ENCODE measurements at regions not wholly inside any gene's neighbourhood (a gene's known extent, or its start where the extent isn't known, plus 50 kb on each side); places are given as distances from the start of the nearest gene placed in this dataset.
"Not testable (repeated sequence)": the region's sequence is repeated elsewhere in the genome, so short reads cannot be mapped to it uniquely, and the experiment has no call there.

GRCh38 chr4:122973465-122973864 is 51.1 kb upstream of the NUDT6 start:
- no peak for DNase-seq

- DNase-seq: no peak
Observed at GRCh38 chr4:122976111-122976510, 53.7 kb upstream of the NUDT6 start.

GRCh38 chr4:122977103-122977502 is 54.7 kb upstream of the NUDT6 start:
- DNase-seq: no peak

- DNase-seq: no peak
Observed at GRCh38 chr4:122978109-122978508, 55.7 kb upstream of the NUDT6 start.

GRCh38 chr4:122978789-122979188 is 56.4 kb upstream of the NUDT6 start:
- DNase-seq: no peak

- no peak for DNase-seq
Observed at GRCh38 chr4:122980860-122981259, 58.5 kb upstream of the NUDT6 start.

- no peak for DNase-seq
Observed at GRCh38 chr4:122988696-122989095, 66.3 kb upstream of the NUDT6 start.

GRCh38 chr4:122990891-122991290 is 68.5 kb upstream of the NUDT6 start:
- no peak for DNase-seq

- DNase-seq: peak; percentile 1
Observed at GRCh38 chr4:122992057-122992456, 69.7 kb upstream of the NUDT6 start.

- DNase-seq: no peak
Observed at GRCh38 chr4:122992641-122993040, 70.2 kb upstream of the NUDT6 start.

- no peak for DNase-seq
Observed at GRCh38 chr4:122996350-122996749, 74.0 kb upstream of the NUDT6 start.

GRCh38 chr4:122997463-122998101 is 75.2 kb upstream of the NUDT6 start:
- DNase-seq: no peak

GRCh38 chr4:123004079-123004478 is 81.7 kb upstream of the NUDT6 start:
- not testable (repeated sequence) for DNase-seq

GRCh38 chr4:123005126-123005525 is 82.7 kb upstream of the NUDT6 start:
- DNase-seq: not testable (repeated sequence)

- DNase-seq: no peak
Observed at GRCh38 chr4:123007679-123008078, 85.3 kb upstream of the NUDT6 start.

- DNase-seq: not testable (repeated sequence)
Observed at GRCh38 chr4:123012416-123012815, 90.0 kb upstream of the NUDT6 start.

- no peak for DNase-seq
Observed at GRCh38 chr4:123014038-123014437, 91.6 kb upstream of the NUDT6 start.

- no peak for DNase-seq
Observed at GRCh38 chr4:123017078-123017477, 94.7 kb upstream of the NUDT6 start.

- DNase-seq: no peak
Observed at GRCh38 chr4:123017636-123018395, 95.4 kb upstream of the NUDT6 start.

GRCh38 chr4:123018396-123018775 is 96.0 kb upstream of the NUDT6 start:
- no peak for DNase-seq

GRCh38 chr4:123020285-123020684 is 97.9 kb upstream of the NUDT6 start:
- DNase-seq: no peak

- no peak for DNase-seq
Observed at GRCh38 chr4:123023647-123024046, 101.2 kb upstream of the NUDT6 start.

- DNase-seq: no peak
Observed at GRCh38 chr4:123024710-123025109, 102.3 kb upstream of the NUDT6 start.

GRCh38 chr4:123025398-123025797 is 103.0 kb upstream of the NUDT6 start:
- DNase-seq: no peak

All from skin of body (tissue), 1 donor.